Tibial nerve (tissue), 4 donors: ENCODE measurements at regions not wholly inside any gene's neighbourhood (a gene's known extent, or its start where the extent isn't known, plus 50 kb on each side); places are given as distances from the start of the nearest gene placed in this dataset.

Experiments
- CTCF ChIP-seq, 5 experiments: fragments of 200-600 bp in 3 of 5; fragments of 450-650 bp in 2 of 5; sonication (generic) in 3 of 5; IDR thresholded peaks; one replicate each; pipeline ENCODE4 v1.5.1; 2016 to 2019; ENCODE audit warnings: antibody characterized with exemption in 5 of 5, mild to moderate bottlenecking in 3 of 5, moderate library complexity in 2 of 5
- EP300 ChIP-seq, 2 donors: sonication (generic); formaldehyde crosslinking; IDR thresholded peaks; one replicate each; pipeline ENCODE4 v1.6.1; 2017; ENCODE audit warnings: antibody characterized with exemption in 2 of 2, mild to moderate bottlenecking in 1 of 2
- POLR2A ChIP-seq, 2 donors: fragments of 450-650 bp; IDR thresholded peaks; one replicate each; pipeline ENCODE4 v1.6.1; 2017; ENCODE audit warnings: antibody characterized with exemption in 2 of 2, mild to moderate bottlenecking in 2 of 2, moderate library complexity in 2 of 2

DNA sequence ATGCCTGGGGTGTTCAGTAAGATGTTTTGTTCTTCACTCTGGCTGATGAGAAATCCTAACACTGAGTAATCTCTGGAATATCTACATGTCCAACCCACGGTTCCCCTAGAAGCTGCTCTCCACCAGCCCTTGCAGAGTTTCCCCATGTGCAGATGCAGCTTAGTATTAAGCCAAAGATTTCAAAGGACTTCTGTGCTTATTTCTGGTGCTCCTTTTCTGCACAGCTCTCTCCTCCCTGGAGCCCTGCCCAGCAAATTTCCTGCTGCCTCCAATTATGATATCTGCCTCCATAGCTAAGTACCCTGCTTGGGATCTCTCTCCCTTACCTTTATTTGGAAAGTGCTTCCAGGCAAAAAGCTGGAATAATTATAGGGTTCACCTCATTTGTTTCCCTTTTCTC, 949.3 kb downstream of the BCL11A start:
- TF ChIP-seq CTCF (IDR thresholded peaks at IDR 0.05) = no peak
- TF ChIP-seq POLR2A (IDR thresholded peaks at IDR 0.05) = no peak
- no peak for TF ChIP-seq EP300 (IDR thresholded peaks at IDR 0.05)
